BLaER1 (cell line): ENCODE measurements at regions not wholly inside any gene's neighbourhood (a gene's known extent, or its start where the extent isn't known, plus 50 kb on each side); places are given as distances from the start of the nearest gene placed in this dataset.

Experiments
- H3K27ac ChIP-seq: shearing (Covaris generic); formaldehyde crosslinking; 2 replicates; pipeline ENCODE4 v1.8.1; 2022
- H3K27me3 ChIP-seq: shearing (Covaris generic); formaldehyde crosslinking; 2 replicates; pipeline ENCODE4 v1.8.1; 2022
- H3K36me3 ChIP-seq: shearing (Covaris generic); formaldehyde crosslinking; 2 replicates; pipeline ENCODE4 v1.8.1; 2022
- H3K4me1 ChIP-seq: shearing (Covaris generic); formaldehyde crosslinking; 2 replicates; pipeline ENCODE4 v1.8.1; 2022
- H3K4me2 ChIP-seq: shearing (Covaris generic); formaldehyde crosslinking; 2 replicates; pipeline ENCODE4 v1.8.1; 2022
- H3K4me3 ChIP-seq: shearing (Covaris generic); formaldehyde crosslinking; 2 replicates; pipeline ENCODE4 v1.8.1; 2022
- H3K9ac ChIP-seq: shearing (Covaris generic); formaldehyde crosslinking; 2 replicates; pipeline ENCODE4 v1.8.1; 2022
- H3K9me3 ChIP-seq: shearing (Covaris generic); formaldehyde crosslinking; 2 replicates; pipeline ENCODE4 v1.8.1; 2022
- H4K20me1 ChIP-seq: shearing (Covaris generic); formaldehyde crosslinking; 2 replicates; pipeline ENCODE4 v1.8.1; 2022
- Cebpa-rat ChIP-seq: shearing (Covaris generic); IDR thresholded peaks from 2 replicates; pipeline ENCODE4 v1.8.1; 2022

DNA sequence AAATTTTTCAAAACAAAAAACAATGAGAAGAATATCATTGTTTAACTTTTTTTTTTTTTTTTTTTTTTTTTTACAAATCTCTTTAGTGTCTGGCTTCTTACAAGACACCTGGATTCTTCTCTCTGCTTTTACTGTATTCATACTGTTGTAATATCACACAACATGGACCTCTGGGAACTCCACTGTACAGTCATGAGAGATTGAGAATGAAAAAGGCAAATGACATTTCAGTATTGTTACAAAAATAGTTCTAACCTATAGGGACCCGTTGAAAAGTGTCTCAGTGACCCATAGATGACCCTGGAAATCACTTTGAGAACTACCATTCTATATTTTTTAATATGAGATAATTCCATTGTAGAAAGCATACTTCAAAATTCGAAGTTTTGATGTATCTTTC lies 124.4 kb downstream of the SLIT2 start:
- Histone ChIP-seq H3K27me3 (no peaks in the 10 kb centered on the region), H3K9ac (no peak overlapping the region), H3K4me1 (no peaks in the 10 kb centered on the region), H3K27ac (no peak overlapping the region), H3K4me3 (no peak overlapping the region), H3K36me3 (no peaks in the 10 kb centered on the region), H4K20me1 (no peaks in the 10 kb centered on the region), H3K9me3 (no peaks in the 10 kb centered on the region), H3K4me2 (no peak overlapping the region)
- no peak for TF ChIP-seq Cebpa-rat

- Histone ChIP-seq H3K4me1 (no peaks in the 10 kb centered on the region), H4K20me1 (no peaks in the 10 kb centered on the region), H3K4me3 (no peak overlapping the region), H3K36me3 (no peaks in the 10 kb centered on the region), H3K27me3 (no peaks in the 10 kb centered on the region), H3K9ac (no peak overlapping the region), H3K9me3 (no peaks in the 10 kb centered on the region), H3K27ac (no peak overlapping the region), H3K4me2 (no peak overlapping the region)
- no peak for TF ChIP-seq Cebpa-rat
Measured at GRCh38 chr4:20378181-20378580, 126.5 kb downstream of the SLIT2 start.

DNA sequence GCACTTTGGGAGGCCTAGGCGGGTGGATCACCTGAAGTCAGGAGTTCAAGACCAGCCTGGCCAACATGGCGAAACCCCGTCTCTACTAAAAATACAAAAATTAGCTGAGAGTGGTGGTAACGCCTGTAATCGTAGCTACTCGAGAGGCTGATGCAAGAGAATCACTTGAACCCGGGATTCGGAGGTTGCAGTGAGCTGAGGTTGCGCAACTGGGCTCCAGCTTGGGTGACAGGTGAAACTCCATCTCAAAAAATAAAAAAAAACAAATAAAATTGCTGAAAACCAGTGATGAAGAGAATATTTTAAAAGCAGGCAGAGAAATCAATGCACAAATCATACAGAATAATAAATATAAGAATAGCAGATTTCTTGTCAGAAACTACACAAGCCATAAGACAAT lies 129.3 kb downstream of the SLIT2 start:
- H3K4me1 ChIP-seq: no peaks in the 10 kb centered on the region
- no peaks in the 10 kb centered on the region for H4K20me1 ChIP-seq
- no peaks in the 10 kb centered on the region for H3K27me3 ChIP-seq
- H3K9me3 ChIP-seq: no peaks in the 10 kb centered on the region
- H3K27ac ChIP-seq: no peak overlapping the region
- H3K4me3 ChIP-seq: no peak overlapping the region
- H3K36me3 ChIP-seq: no peaks in the 10 kb centered on the region
- H3K4me2 ChIP-seq: no peak overlapping the region
- TF ChIP-seq Cebpa-rat: 0 out of 2 replicates have a peak, but pooled peaks have one; percentile 31
- no peak overlapping the region for H3K9ac ChIP-seq

GRCh38 chr4:20383283-20383682 lies 131.6 kb downstream of the SLIT2 start:
- Histone ChIP-seq H3K4me1 (no peaks in the 10 kb centered on the region), H3K27ac (no peak overlapping the region), H3K4me2 (no peak overlapping the region), H4K20me1 (no peaks in the 10 kb centered on the region), H3K9ac (no peak overlapping the region), H3K27me3 (no peaks in the 10 kb centered on the region), H3K36me3 (no peaks in the 10 kb centered on the region), H3K9me3 (no peaks in the 10 kb centered on the region), H3K4me3 (no peak overlapping the region)
- no peak for TF ChIP-seq Cebpa-rat

DNA sequence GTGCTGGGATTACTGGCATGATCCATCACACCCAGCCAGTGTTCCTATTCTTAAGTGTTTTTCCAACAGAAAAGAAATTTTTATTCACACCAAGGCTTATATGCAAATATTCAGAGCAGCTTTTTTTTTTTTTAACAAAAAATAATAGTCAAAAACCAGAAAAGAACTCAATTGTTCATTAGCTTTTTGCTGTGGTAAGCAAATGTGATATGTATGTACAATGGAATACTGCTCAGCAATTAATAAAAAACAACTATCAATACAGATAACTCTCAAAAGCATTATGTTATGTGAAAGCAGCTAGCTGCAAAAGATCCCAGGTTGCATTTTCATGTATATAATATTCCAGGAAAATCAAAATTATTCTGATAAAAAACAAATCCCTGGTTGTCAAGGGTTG lies 132.3 kb downstream of the SLIT2 start:
- TF ChIP-seq Cebpa-rat: no peak
- H3K4me1 ChIP-seq: no peaks in the 10 kb centered on the region
- no peak overlapping the region for H3K4me3 ChIP-seq
- H3K9ac ChIP-seq: no peak overlapping the region
- no peaks in the 10 kb centered on the region for H4K20me1 ChIP-seq
- no peaks in the 10 kb centered on the region for H3K9me3 ChIP-seq
- H3K36me3 ChIP-seq: no peaks in the 10 kb centered on the region
- no peaks in the 10 kb centered on the region for H3K27me3 ChIP-seq
- H3K4me2 ChIP-seq: no peak overlapping the region
- H3K27ac ChIP-seq: no peak overlapping the region

DNA sequence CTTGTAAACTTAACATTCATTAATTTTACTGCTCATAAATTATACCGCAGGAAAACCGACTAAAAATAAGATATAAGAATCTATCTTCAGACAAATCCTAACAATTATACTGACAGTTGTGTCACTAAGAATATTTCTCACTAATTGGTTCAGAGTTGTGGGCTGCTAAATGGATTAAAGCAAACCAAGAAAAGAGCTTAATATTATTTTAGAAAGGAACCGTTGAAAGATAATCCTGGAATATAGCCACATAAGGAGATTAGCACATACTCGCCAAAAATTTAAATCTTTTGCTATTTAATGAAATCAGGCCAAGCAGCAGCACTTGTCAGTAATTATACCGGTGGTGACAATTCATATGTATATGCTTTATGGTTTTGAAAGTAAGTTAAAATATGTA lies 132.8 kb downstream of the SLIT2 start:
- Histone ChIP-seq H3K4me3 (no peak overlapping the region), H3K9me3 (no peaks in the 10 kb centered on the region), H3K27ac (no peak overlapping the region), H3K4me1 (no peaks in the 10 kb centered on the region), H3K9ac (no peak overlapping the region), H3K36me3 (no peaks in the 10 kb centered on the region), H3K27me3 (no peaks in the 10 kb centered on the region), H4K20me1 (no peaks in the 10 kb centered on the region), H3K4me2 (no peak overlapping the region)
- TF ChIP-seq Cebpa-rat: no peak

GRCh38 chr4:20386001-20386740 lies 134.5 kb downstream of the SLIT2 start:
- Histone ChIP-seq H3K27me3 (no peaks in the 10 kb centered on the region), H3K4me1 (no peaks in the 10 kb centered on the region), H3K27ac (no peak overlapping the region), H3K9me3 (no peaks in the 10 kb centered on the region), H3K4me2 (no peak overlapping the region), H3K9ac (no peak overlapping the region), H4K20me1 (no peaks in the 10 kb centered on the region), H3K36me3 (no peaks in the 10 kb centered on the region), H3K4me3 (no peak overlapping the region)
- no peak for TF ChIP-seq Cebpa-rat

DNA sequence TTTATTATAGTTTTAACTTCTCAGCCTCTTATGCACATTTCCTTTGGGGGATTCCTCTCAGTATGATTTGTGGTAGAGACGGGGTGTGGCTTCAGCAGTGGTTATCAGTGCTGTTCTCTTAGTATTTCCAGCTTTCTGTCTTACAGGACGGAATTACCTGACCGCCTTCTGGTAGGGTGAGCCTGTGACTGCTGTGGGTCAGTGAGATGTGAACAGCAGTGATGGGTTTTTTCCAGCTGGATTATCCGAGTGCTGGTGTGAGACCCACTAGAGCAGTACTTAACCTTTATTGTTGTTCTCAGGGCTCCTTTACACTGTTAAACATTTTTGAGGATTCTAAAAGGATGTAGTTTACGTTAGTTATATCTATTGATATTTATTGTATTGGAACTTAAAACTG lies 135.2 kb downstream of the SLIT2 start:
- Histone ChIP-seq H3K4me3 (no peak overlapping the region), H3K9ac (no peak overlapping the region), H3K4me2 (no peak overlapping the region), H3K27me3 (no peaks in the 10 kb centered on the region), H3K4me1 (no peaks in the 10 kb centered on the region), H3K36me3 (no peaks in the 10 kb centered on the region), H4K20me1 (no peaks in the 10 kb centered on the region), H3K9me3 (no peaks in the 10 kb centered on the region), H3K27ac (no peak overlapping the region)
- no peak for TF ChIP-seq Cebpa-rat

DNA sequence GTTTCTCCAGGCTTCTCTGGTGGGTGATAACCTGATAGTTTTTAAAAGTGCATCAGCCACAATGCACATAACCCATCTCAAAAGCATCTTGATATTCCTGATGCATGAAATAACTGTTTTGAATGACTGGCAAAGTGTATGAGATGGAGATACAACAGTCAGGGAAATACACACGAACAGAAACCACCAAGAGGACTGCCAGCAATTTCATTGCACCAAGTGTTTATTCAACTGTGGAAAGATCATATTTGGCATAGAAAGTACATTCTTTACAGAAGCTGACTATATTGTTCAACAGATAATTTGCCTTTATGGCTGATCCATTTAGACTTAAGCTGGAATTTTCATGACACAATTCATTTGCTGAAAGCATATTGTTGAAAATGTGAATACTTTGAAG lies 139.5 kb downstream of the SLIT2 start:
- no peaks in the 10 kb centered on the region for H3K36me3 ChIP-seq
- H3K27ac ChIP-seq: no peak overlapping the region
- no peak overlapping the region for H3K9ac ChIP-seq

DNA sequence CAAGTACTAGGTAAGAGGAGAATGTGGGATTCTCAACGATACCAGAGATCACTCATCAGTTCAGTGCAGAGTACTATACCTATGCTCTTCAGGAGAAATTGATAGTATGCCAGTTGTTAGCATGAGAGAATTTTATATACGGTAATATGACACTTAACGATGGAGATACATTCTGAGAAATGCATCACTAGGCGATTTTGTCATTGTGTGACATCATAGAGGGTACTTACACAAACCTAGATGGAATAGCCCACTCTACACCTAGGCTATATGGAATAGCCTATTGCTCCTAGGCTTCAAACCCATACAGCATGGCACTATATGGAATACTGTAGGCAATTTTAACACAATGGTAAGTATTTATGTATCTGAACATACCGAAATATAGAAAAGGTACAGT lies 140.2 kb downstream of the SLIT2 start:
- no peak overlapping the region for H3K9ac ChIP-seq
- H3K36me3 ChIP-seq: no peaks in the 10 kb centered on the region
- no peaks in the 10 kb centered on the region for H3K27me3 ChIP-seq
- H4K20me1 ChIP-seq: no peaks in the 10 kb centered on the region
- no peak overlapping the region for H3K27ac ChIP-seq
- no peak overlapping the region for H3K4me2 ChIP-seq
- no peak for TF ChIP-seq Cebpa-rat
- no peaks in the 10 kb centered on the region for H3K4me1 ChIP-seq
- H3K4me3 ChIP-seq: no peak overlapping the region
- no peaks in the 10 kb centered on the region for H3K9me3 ChIP-seq

More for the DNA sequence above, 139.5 kb downstream of the SLIT2 start:
- no peak overlapping the region for H3K4me2 ChIP-seq
- no peaks in the 10 kb centered on the region for H3K4me1 ChIP-seq
- H4K20me1 ChIP-seq: no peaks in the 10 kb centered on the region
- no peak overlapping the region for H3K4me3 ChIP-seq
- no peaks in the 10 kb centered on the region for H3K9me3 ChIP-seq
- no peaks in the 10 kb centered on the region for H3K27me3 ChIP-seq
- TF ChIP-seq Cebpa-rat: no peak
